ENCODE measurements at regions not wholly inside any gene's neighbourhood (a gene's known extent, or its start where the extent isn't known, plus 50 kb on each side); places are given as distances from the start of the nearest gene placed in this dataset.

- Histone ChIP-seq H3K36me3 (ENCODE audit: control insufficient read depth in 2 of 4, insufficient read depth in 4 of 4, low read length in 3 of 4) (no peaks in the 10 kb centered on the region), H3K79me2 (ENCODE audit: control insufficient read depth in 1 of 2, insufficient read depth in 2 of 2, low read length in 2 of 2) (no peaks in the 10 kb centered on the region), H3K79me1 (ENCODE audit: low read depth, low read length) (no peaks in the 10 kb centered on the region), H3K4me3 (ENCODE audit: extremely low read depth in 1 of 4, insufficient read depth in 2 of 4, low read depth in 3 of 4, low read length in 4 of 4) (no peak overlapping the region), H4K91ac (replicated peaks; ENCODE audit: insufficient read length, low read length) (no peak overlapping the region), H2BK5ac (ENCODE audit: low read depth, low read length) (no peak overlapping the region), H4K5ac (ENCODE audit: insufficient read length, low read depth, low read length) (no peak overlapping the region), H4K20me1 (replicated peaks in 1 of 2; ENCODE audit: control insufficient read depth in 1 of 2, insufficient read depth in 2 of 2, low read length in 2 of 2) (no peaks in the 10 kb centered on the region), H3K27ac (ENCODE audit: low read depth, low read length) (no peak overlapping the region), H2BK12ac (ENCODE audit: low read depth, low read length) (no peak overlapping the region), H3K23me2 (ENCODE audit: low read depth, low read length) (no peaks in the 10 kb centered on the region), H3K18ac (ENCODE audit: extremely low read depth, low read length) (no peak overlapping the region), H3K56ac (replicated peaks; ENCODE audit: insufficient read length, low read depth, low read length) (no peak overlapping the region), H3K23ac (ENCODE audit: insufficient read length) (no peak overlapping the region), H3K27me3 (replicated peaks in 1 of 4; ENCODE audit: control insufficient read depth in 3 of 4, extremely low read depth in 1 of 4, insufficient read depth in 3 of 4, low read length in 3 of 4) (no peaks in the 10 kb centered on the region), H3K4me2 (ENCODE audit: insufficient read depth in 1 of 2, low read depth in 2 of 2, low read length in 2 of 2) (no peak overlapping the region), H3K14ac (ENCODE audit: insufficient read length) (no peak overlapping the region), H2AK5ac (ENCODE audit: low read depth, low read length) (no peak overlapping the region), H2BK20ac (ENCODE audit: low read length) (no peak overlapping the region), H3K9me3 (ENCODE audit: insufficient read depth in 2 of 2, low read depth in 1 of 2, low read length in 1 of 2) (no peaks in the 10 kb centered on the region), H4K8ac (ENCODE audit: extremely low read depth, insufficient read depth, low read length) (no peak overlapping the region), H2BK15ac (ENCODE audit: low read length) (no peak overlapping the region), H3K4ac (replicated peaks; ENCODE audit: insufficient read length, low read depth, low read length) (no peak overlapping the region), H2BK120ac (replicated peaks; ENCODE audit: low read depth, low read length) (no peak overlapping the region), H3K4me1 (replicated peaks in 1 of 4; ENCODE audit: control insufficient read depth in 3 of 4, insufficient read depth in 4 of 4, low read length in 3 of 4) (peaks cover 0 to 3% (median 0%) of the 10 kb centered on the region in 4 experiments; a peak in 1 of 7 replicates), H3K9ac (replicated peaks in 1 of 4; ENCODE audit: extremely low read depth in 1 of 4, low read depth in 3 of 4, low read length in 3 of 4) (no peak overlapping the region), H2AFZ (ENCODE audit: low read length) (no peak overlapping the region)
- 90% methylated on average over 4 of the region's 4 CpGs; no CpG with 5 or more reads in 1 of the 2 experiments for WGBS, 2 experiments (ENCODE audit: extremely low coverage in 1 of 2, insufficient coverage in 1 of 2, insufficient read length in 1 of 2, insufficient replicate concordance in 2 of 2, low coverage in 1 of 2, low lambda C conversion rate in 2 of 2, missing lambda C conversion rate in 1 of 2)
- POLR2A ChIA-PET (ENCODE audit: partially characterized antibody) = no interaction called here
- CTCF ChIA-PET (ENCODE audit: partially characterized antibody) = interaction anchor here (0.7 to 1.2 kb wide), 4 partner anchors 10 to 47 kb away, joined by 3 to 5 read pairs (median 4); no protein-coding TSS in a partner anchor
- no peak for DNase-seq (ENCODE audit: low read depth in 1 of 2, low spot score in 2 of 2)
- FAIRE-seq = no peak
- TF ChIP-seq POLR2A (IDR thresholded peaks at IDR 0.05; ENCODE audit: control extremely low read depth in 1 of 2, low read depth in 2 of 2, low read length in 2 of 2) = no peak
- TF ChIP-seq POU5F1 (IDR thresholded peaks at IDR 0.05; ENCODE audit: low read depth, low read length) = no peak
- TF ChIP-seq TEAD4 (IDR thresholded peaks at IDR 0.05; ENCODE audit: low read depth, low read length) = no peak
- no peak for TF ChIP-seq SIRT6 (IDR thresholded peaks at IDR 0.05; ENCODE audit: low read length)
- TF ChIP-seq SAP30 (IDR thresholded peaks at IDR 0.05; ENCODE audit: insufficient read depth, insufficient replicate concordance, low read length) = no peak
Measured at GRCh38 chr15:57780471-57780870, 74.0 kb downstream of the POLR2M start.

Data from H1 (cell line).